IPS DF 6.9 (cell line): ENCODE measurements at regions not wholly inside any gene's neighbourhood (a gene's known extent, or its start where the extent isn't known, plus 50 kb on each side); places are given as distances from the start of the nearest gene placed in this dataset.

ENCODE experiments used
- DNase-seq: peaks from one replicate; pipeline ENCODE4 v3.0.0-alpha.2; 2013; ENCODE audit warnings: low read depth, low spot score
- H3K27ac ChIP-seq: one replicate; pipeline ENCODE4 v1.5.1; 2013; ENCODE audit warnings: low read length, control low read depth
- H3K27me3 ChIP-seq: 2 replicates; pipeline ENCODE4 v1.6.1; 2013; ENCODE audit warnings: mild to moderate bottlenecking, low read length; ENCODE audit not compliant: control insufficient read depth, insufficient read depth
- H3K36me3 ChIP-seq: 2 replicates; pipeline ENCODE4 v1.6.1; 2013; ENCODE audit warnings: low read length; ENCODE audit not compliant: control insufficient read depth, insufficient read depth
- H3K4me1 ChIP-seq: 2 replicates; pipeline ENCODE4 v1.6.1; 2013; ENCODE audit warnings: low read length; ENCODE audit not compliant: control insufficient read depth, insufficient read depth
- H3K4me3 ChIP-seq: 2 replicates; pipeline ENCODE4 v1.5.1; 2013; ENCODE audit warnings: mild to moderate bottlenecking, low read length
- H3K9me3 ChIP-seq: 2 replicates; pipeline ENCODE4 v1.6.1; 2013; ENCODE audit warnings: low read length, inconsistent platforms; ENCODE audit not compliant: control insufficient read depth, insufficient read depth
- WGBS: extraction: QIAGEN DNeasy Blood & Tissue Kit; methylation state at CpG from one replicate; pipeline ENCODE4 v1.1.7; 2013; ENCODE audit warnings: mixed read lengths, missing lambda C conversion rate; ENCODE audit not compliant: insufficient read length, insufficient coverage; 5-methylcytosine and 5-hydroxymethylcytosine counted together

GRCh38 chr16:52237823-52238222 is 309.1 kb downstream of the TOX3 start:
- no peak for DNase-seq
- WGBS = no CpG with 5 or more reads among the region's 9 CpGs
- no peaks in the 10 kb centered on the region for H3K4me1 ChIP-seq
- H3K27me3 ChIP-seq = no peaks in the 10 kb centered on the region
- no peaks in the 10 kb centered on the region for H3K36me3 ChIP-seq
- no peak overlapping the region for H3K27ac ChIP-seq
- no peaks in the 10 kb centered on the region for H3K9me3 ChIP-seq
- H3K4me3 ChIP-seq = no peak overlapping the region

- no peaks in the 10 kb centered on the region for H3K27me3 ChIP-seq
- no peak overlapping the region for H3K27ac ChIP-seq
- no peak overlapping the region for H3K4me3 ChIP-seq
- no peaks in the 10 kb centered on the region for H3K9me3 ChIP-seq
- no peaks in the 10 kb centered on the region for H3K4me1 ChIP-seq
- DNase-seq = no peak
- no peaks in the 10 kb centered on the region for H3K36me3 ChIP-seq
Measured at GRCh38 chr16:52235186-52235585, 311.8 kb downstream of the TOX3 start.

- Histone ChIP-seq H3K9me3 (no peaks in the 10 kb centered on the region), H3K27ac (no peak overlapping the region), H3K36me3 (no peaks in the 10 kb centered on the region), H3K4me3 (no peak overlapping the region), H3K27me3 (no peaks in the 10 kb centered on the region), H3K4me1 (no peaks in the 10 kb centered on the region)
- WGBS = no CpG with 5 or more reads among the region's 2 CpGs
- no peak for DNase-seq
Measured at GRCh38 chr16:52234626-52235025, 312.3 kb downstream of the TOX3 start.

GRCh38 chr16:52229471-52229870 is 317.5 kb downstream of the TOX3 start:
- Histone ChIP-seq H3K27me3 (no peaks in the 10 kb centered on the region), H3K9me3 (no peaks in the 10 kb centered on the region), H3K4me1 (no peaks in the 10 kb centered on the region), H3K4me3 (no peak overlapping the region), H3K27ac (no peak overlapping the region), H3K36me3 (no peaks in the 10 kb centered on the region)
- WGBS = no CpG with 5 or more reads among the region's 3 CpGs
- DNase-seq = no peak

- WGBS = no CpG with 5 or more reads among the region's 3 CpGs
- H3K4me1 ChIP-seq = no peaks in the 10 kb centered on the region
- H3K27ac ChIP-seq = no peak overlapping the region
- no peaks in the 10 kb centered on the region for H3K27me3 ChIP-seq
- no peak overlapping the region for H3K4me3 ChIP-seq
- H3K36me3 ChIP-seq = no peaks in the 10 kb centered on the region
- no peaks in the 10 kb centered on the region for H3K9me3 ChIP-seq
- DNase-seq = no peak
Measured at GRCh38 chr16:52227851-52228250, 319.1 kb downstream of the TOX3 start.

- WGBS = no CpG with 5 or more reads among the region's 4 CpGs
- Histone ChIP-seq H3K4me1 (no peaks in the 10 kb centered on the region), H3K9me3 (no peaks in the 10 kb centered on the region)
Measured at GRCh38 chr16:52212841-52213240, 334.1 kb downstream of the TOX3 start.

GRCh38 chr16:52209227-52209626 is 337.7 kb downstream of the TOX3 start:
- no peak for DNase-seq

More at GRCh38 chr16:52212841-52213240, 334.1 kb downstream of the TOX3 start:
- no peak for DNase-seq
- Histone ChIP-seq H3K36me3 (no peaks in the 10 kb centered on the region), H3K27ac (no peak overlapping the region), H3K4me3 (no peak overlapping the region), H3K27me3 (no peaks in the 10 kb centered on the region)

GRCh38 chr16:52203096-52203495 is 343.8 kb downstream of the TOX3 start:
- no peaks in the 10 kb centered on the region for H3K36me3 ChIP-seq
- H3K9me3 ChIP-seq = no peaks in the 10 kb centered on the region
- H3K4me1 ChIP-seq = no peaks in the 10 kb centered on the region
- no peak overlapping the region for H3K27ac ChIP-seq
- H3K4me3 ChIP-seq = no peak overlapping the region
- no peak for DNase-seq
- no peaks in the 10 kb centered on the region for H3K27me3 ChIP-seq

More at GRCh38 chr16:52209227-52209626, 337.7 kb downstream of the TOX3 start:
- Histone ChIP-seq H3K36me3 (no peaks in the 10 kb centered on the region), H3K27ac (no peak overlapping the region), H3K9me3 (no peaks in the 10 kb centered on the region), H3K4me3 (no peak overlapping the region), H3K4me1 (no peaks in the 10 kb centered on the region), H3K27me3 (no peaks in the 10 kb centered on the region)

- H3K27ac ChIP-seq = no peak overlapping the region
- DNase-seq = no peak
- no peaks in the 10 kb centered on the region for H3K36me3 ChIP-seq
- no peaks in the 10 kb centered on the region for H3K9me3 ChIP-seq
- no CpG with 5 or more reads among the region's 2 CpGs for WGBS
- no peaks in the 10 kb centered on the region for H3K27me3 ChIP-seq
- H3K4me3 ChIP-seq = no peak overlapping the region
- H3K4me1 ChIP-seq = no peaks in the 10 kb centered on the region
Measured at GRCh38 chr16:52193441-52193840, 353.5 kb downstream of the TOX3 start.

- no CpG with 5 or more reads among the region's 7 CpGs for WGBS
- no peak overlapping the region for H3K27ac ChIP-seq
- no peaks in the 10 kb centered on the region for H3K4me1 ChIP-seq
- H3K9me3 ChIP-seq = no peaks in the 10 kb centered on the region
- H3K27me3 ChIP-seq = no peaks in the 10 kb centered on the region
- DNase-seq = peak; percentile 63
- H3K36me3 ChIP-seq = no peaks in the 10 kb centered on the region
- no peak overlapping the region for H3K4me3 ChIP-seq
Measured at GRCh38 chr16:52191531-52192134, 355.3 kb downstream of the TOX3 start.

GRCh38 chr16:52184336-52184735 is 362.6 kb downstream of the TOX3 start:
- WGBS = no CpG with 5 or more reads among the region's 3 CpGs
- Histone ChIP-seq H3K36me3 (no peaks in the 10 kb centered on the region), H3K27ac (no peak overlapping the region), H3K4me3 (no peak overlapping the region), H3K4me1 (no peaks in the 10 kb centered on the region), H3K9me3 (no peaks in the 10 kb centered on the region), H3K27me3 (no peaks in the 10 kb centered on the region)
- no peak for DNase-seq
